Duodenal mucosa (tissue), 2 donors: ENCODE measurements at regions not wholly inside any gene's neighbourhood (a gene's known extent, or its start where the extent isn't known, plus 50 kb on each side); places are given as distances from the start of the nearest gene placed in this dataset.

Source experiments
- H3K27ac ChIP-seq: one replicate; pipeline ENCODE4 v1.7.0; 2013; ENCODE audit warnings: low read depth, low read length
- H3K27me3 ChIP-seq, 2 donors: one replicate each; pipeline ENCODE4 v1.7.0; 2013; ENCODE audit warnings: low read length in 2 of 2, control low read depth in 1 of 2; ENCODE audit not compliant: insufficient read depth in 2 of 2, control insufficient read depth in 1 of 2
- H3K36me3 ChIP-seq, 2 donors: one replicate each; pipeline ENCODE4 v1.7.0; 2013; ENCODE audit warnings: low read length in 2 of 2, control low read depth in 1 of 2; ENCODE audit not compliant: insufficient read depth in 2 of 2, control insufficient read depth in 1 of 2
- H3K4me1 ChIP-seq, 2 donors: one replicate each; pipeline ENCODE4 v1.7.0; 2013; ENCODE audit warnings: low read length in 2 of 2, control low read depth in 1 of 2; ENCODE audit not compliant: insufficient read depth in 2 of 2, control insufficient read depth in 1 of 2
- H3K4me3 ChIP-seq, 2 donors: one replicate each; pipeline ENCODE4 v1.7.0; 2013; ENCODE audit warnings: low read length in 2 of 2, low read depth in 1 of 2
- H3K9ac ChIP-seq, 2 donors: one replicate each; pipeline ENCODE4 v1.7.0; 2013; ENCODE audit warnings: low read length in 2 of 2, low read depth in 1 of 2
- H3K9me3 ChIP-seq, 2 donors: one replicate each; pipeline ENCODE4 v1.7.0; 2013; ENCODE audit warnings: low read length in 2 of 2, control low read depth in 1 of 2; ENCODE audit not compliant: control insufficient read depth in 1 of 2

GRCh38 chr6:10166031-10166430 is 248.8 kb downstream of the TFAP2A start:
- H3K4me1 ChIP-seq, result no peaks in the 10 kb centered on the region
- no peaks in the 10 kb centered on the region for H3K36me3 ChIP-seq
- no peak overlapping the region for H3K27ac ChIP-seq
- no peaks in the 10 kb centered on the region for H3K27me3 ChIP-seq
- H3K4me3 ChIP-seq, result no peak overlapping the region
- H3K9me3 ChIP-seq, result no peaks in the 10 kb centered on the region
- no peak overlapping the region for H3K9ac ChIP-seq

DNA sequence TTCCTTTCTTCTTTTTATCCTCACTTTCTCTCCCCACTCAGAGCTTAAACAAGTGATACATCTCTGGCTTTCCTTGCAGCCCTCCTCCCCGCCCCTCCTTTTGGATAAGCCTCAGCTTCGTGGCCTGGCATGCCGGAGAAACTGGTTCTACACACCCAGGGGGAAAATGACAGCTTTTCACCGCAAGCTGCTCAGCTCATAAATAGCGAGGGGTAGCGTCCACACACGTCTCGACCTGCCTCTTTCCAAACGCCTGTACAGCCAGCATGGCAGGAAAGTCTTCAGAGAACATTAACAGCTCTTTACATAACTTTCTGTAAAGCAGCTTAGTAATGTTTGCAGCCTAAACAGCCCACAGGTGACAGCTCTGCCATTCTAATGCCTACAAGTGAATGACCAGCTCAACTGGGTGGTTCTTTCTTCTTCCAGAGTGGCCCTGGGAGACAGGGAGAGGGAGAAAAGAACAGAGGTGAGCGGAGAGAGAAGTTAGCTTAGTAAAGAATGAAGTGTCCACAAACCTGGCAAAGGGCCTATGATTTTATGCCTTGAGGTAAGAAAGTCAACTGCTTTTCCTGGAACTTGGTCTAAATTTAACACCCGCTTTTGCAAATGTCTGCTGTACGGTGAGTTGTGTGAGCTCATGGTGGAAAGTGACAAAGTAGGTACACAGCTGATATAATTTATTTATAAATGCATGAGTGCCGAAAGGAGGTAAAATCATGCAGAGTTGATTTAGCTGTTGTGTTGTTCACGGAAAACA is 251.5 kb downstream of the TFAP2A start:
- no peak overlapping the region for H3K9ac ChIP-seq
- no peaks in the 10 kb centered on the region for H3K4me1 ChIP-seq
- no peaks in the 10 kb centered on the region for H3K36me3 ChIP-seq
- H3K27me3 ChIP-seq, result no peaks in the 10 kb centered on the region
- H3K9me3 ChIP-seq, result no peaks in the 10 kb centered on the region
- no peak overlapping the region for H3K4me3 ChIP-seq
- no peak overlapping the region for H3K27ac ChIP-seq

- H3K36me3 ChIP-seq, result no peaks in the 10 kb centered on the region
- no peak overlapping the region for H3K4me3 ChIP-seq
- H3K27ac ChIP-seq, result no peak overlapping the region
- no peak overlapping the region for H3K9ac ChIP-seq
- H3K4me1 ChIP-seq, result no peaks in the 10 kb centered on the region
- no peaks in the 10 kb centered on the region for H3K9me3 ChIP-seq
- no peaks in the 10 kb centered on the region for H3K27me3 ChIP-seq
Measured at GRCh38 chr6:10156875-10157274, 258.0 kb downstream of the TFAP2A start.

DNA sequence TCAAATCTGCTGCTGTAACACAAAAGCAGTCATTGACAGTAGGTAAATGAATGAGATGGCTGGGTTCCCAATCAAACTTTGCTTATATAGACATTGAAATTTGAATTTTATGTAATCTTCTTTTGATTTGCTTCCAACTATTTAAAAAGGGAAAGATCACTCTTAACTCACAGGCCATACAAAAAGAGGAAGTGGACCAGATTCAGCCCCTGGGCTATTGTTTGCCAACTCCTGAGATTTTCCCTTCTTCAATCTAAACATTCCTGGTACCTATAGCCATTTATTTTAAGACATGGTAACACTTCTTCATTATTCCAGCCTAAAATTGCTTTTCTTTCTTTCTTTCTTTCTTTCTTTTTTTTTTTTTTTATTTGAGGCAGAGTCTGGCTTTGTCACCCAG is 260.6 kb downstream of the TFAP2A start:
- Histone ChIP-seq H3K9ac (no peak overlapping the region), H3K4me3 (no peak overlapping the region), H3K9me3 (no peaks in the 10 kb centered on the region)

GRCh38 chr6:10151144-10151915 is 263.5 kb downstream of the TFAP2A start:
- H3K4me3 ChIP-seq, result no peak overlapping the region

More for the DNA sequence above, 260.6 kb downstream of the TFAP2A start:
- Histone ChIP-seq H3K4me1 (no peaks in the 10 kb centered on the region), H3K36me3 (no peaks in the 10 kb centered on the region), H3K27me3 (no peaks in the 10 kb centered on the region), H3K27ac (no peak overlapping the region)

GRCh38 chr6:10149603-10150002 is 265.3 kb downstream of the TFAP2A start:
- Histone ChIP-seq H3K4me3 (no peak overlapping the region), H3K9me3 (no peaks in the 10 kb centered on the region), H3K36me3 (no peaks in the 10 kb centered on the region), H3K4me1 (no peaks in the 10 kb centered on the region), H3K9ac (no peak overlapping the region), H3K27me3 (no peaks in the 10 kb centered on the region), H3K27ac (no peak overlapping the region)

More at GRCh38 chr6:10151144-10151915, 263.5 kb downstream of the TFAP2A start:
- Histone ChIP-seq H3K4me1 (no peaks in the 10 kb centered on the region), H3K36me3 (no peaks in the 10 kb centered on the region), H3K27me3 (no peaks in the 10 kb centered on the region), H3K9me3 (no peaks in the 10 kb centered on the region), H3K27ac (no peak overlapping the region), H3K9ac (no peak overlapping the region)

- Histone ChIP-seq H3K4me1 (no peaks in the 10 kb centered on the region), H3K9ac (no peak overlapping the region), H3K4me3 (no peak overlapping the region), H3K9me3 (no peaks in the 10 kb centered on the region), H3K27ac (no peak overlapping the region), H3K36me3 (no peaks in the 10 kb centered on the region), H3K27me3 (no peaks in the 10 kb centered on the region)
Measured at GRCh38 chr6:10146715-10147451, 268.0 kb downstream of the TFAP2A start.

DNA sequence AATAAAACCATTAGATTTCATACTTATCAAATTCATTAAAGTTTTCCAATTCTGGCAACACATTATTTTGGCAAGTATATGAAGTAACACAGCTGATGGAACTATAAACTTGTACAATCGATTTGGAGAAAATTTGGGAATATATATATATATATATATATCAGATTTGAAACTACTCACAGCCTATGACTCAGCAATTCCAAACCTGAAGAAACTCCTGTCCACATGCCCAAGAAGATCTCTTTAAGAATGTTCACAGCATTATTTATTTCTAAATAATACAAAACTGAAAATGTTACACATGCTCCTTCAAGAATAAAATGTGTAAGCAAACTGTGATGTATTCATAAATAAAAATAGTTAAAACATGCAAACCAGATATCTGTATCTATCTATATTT is 270.1 kb downstream of the TFAP2A start:
- Histone ChIP-seq H3K27ac (no peak overlapping the region), H3K27me3 (no peaks in the 10 kb centered on the region), H3K4me3 (no peak overlapping the region), H3K9ac (no peak overlapping the region), H3K36me3 (no peaks in the 10 kb centered on the region), H3K9me3 (no peaks in the 10 kb centered on the region), H3K4me1 (no peaks in the 10 kb centered on the region)

- Histone ChIP-seq H3K9me3 (no peaks in the 10 kb centered on the region), H3K4me3 (no peak overlapping the region), H3K27ac (no peak overlapping the region), H3K4me1 (no peaks in the 10 kb centered on the region), H3K9ac (no peak overlapping the region), H3K27me3 (no peaks in the 10 kb centered on the region), H3K36me3 (no peaks in the 10 kb centered on the region)
Measured at GRCh38 chr6:10141746-10142443, 273.0 kb downstream of the TFAP2A start.
